ENCODE measurements at regions not wholly inside any gene's neighbourhood (a gene's known extent, or its start where the extent isn't known, plus 50 kb on each side); places are given as distances from the start of the nearest gene placed in this dataset.

- DNase-seq = no peak
Measured at GRCh38 chr3:102123590-102124190, 274.4 kb downstream of the NFKBIZ start.

- no peak for DNase-seq
Measured at GRCh38 chr3:102124282-102124681, 275.0 kb downstream of the NFKBIZ start.

- no peak for DNase-seq
Measured at GRCh38 chr3:102124704-102125103, 275.4 kb downstream of the NFKBIZ start.

- DNase-seq = no peak
Measured at GRCh38 chr3:102125197-102125993, 276.1 kb downstream of the NFKBIZ start.

- no peak for DNase-seq
Measured at GRCh38 chr3:102125994-102126368, 276.7 kb downstream of the NFKBIZ start.

GRCh38 chr3:102129760-102130608, 280.7 kb downstream of the NFKBIZ start:
- DNase-seq = no peak

- DNase-seq = no peak
Measured at GRCh38 chr3:102132370-102132769, 283.1 kb downstream of the NFKBIZ start.

GRCh38 chr3:102133376-102133775, 284.1 kb downstream of the NFKBIZ start:
- DNase-seq = no peak

- no peak for DNase-seq
Measured at GRCh38 chr3:102135316-102135715, 286.0 kb downstream of the NFKBIZ start.

GRCh38 chr3:102136183-102136582, 286.9 kb downstream of the NFKBIZ start:
- no peak for DNase-seq

- no peak for DNase-seq
Measured at GRCh38 chr3:102140116-102140515, 290.8 kb downstream of the NFKBIZ start.

GRCh38 chr3:102141096-102141927, 292.0 kb downstream of the NFKBIZ start:
- no peak for DNase-seq

- DNase-seq = no peak
Measured at GRCh38 chr3:102141928-102142239, 292.6 kb downstream of the NFKBIZ start.

GRCh38 chr3:102142379-102143060, 292.3 kb upstream of the ZPLD1 start:
- no peak for DNase-seq

GRCh38 chr3:102143536-102143935, 291.3 kb upstream of the ZPLD1 start:
- DNase-seq = no peak

GRCh38 chr3:102144063-102144462, 290.8 kb upstream of the ZPLD1 start:
- no peak for DNase-seq

GRCh38 chr3:102148598-102149337, 286.0 kb upstream of the ZPLD1 start:
- no peak for DNase-seq

- DNase-seq = no peak
Measured at GRCh38 chr3:102151935-102152334, 282.9 kb upstream of the ZPLD1 start.

- DNase-seq = no peak
Measured at GRCh38 chr3:102156426-102156825, 278.4 kb upstream of the ZPLD1 start.

GRCh38 chr3:102158080-102158740, 276.6 kb upstream of the ZPLD1 start:
- no peak for DNase-seq

- no peak for DNase-seq
Measured at GRCh38 chr3:102159810-102160451, 274.9 kb upstream of the ZPLD1 start.

Measured in stimulated activated CD8-positive, alpha-beta memory T cell treated with anti-CD3 and anti-CD28 coated beads, Interleukin-4, amount 100 ng/mL, for 48 hours (primary cell).